ENCODE measurements at regions not wholly inside any gene's neighbourhood (a gene's known extent, or its start where the extent isn't known, plus 50 kb on each side); places are given as distances from the start of the nearest gene placed in this dataset.

GRCh38 chr6:74742793-74743508 lies 462.9 kb downstream of the COL12A1 start (continued):
- TF ChIP-seq, protein P1, sequence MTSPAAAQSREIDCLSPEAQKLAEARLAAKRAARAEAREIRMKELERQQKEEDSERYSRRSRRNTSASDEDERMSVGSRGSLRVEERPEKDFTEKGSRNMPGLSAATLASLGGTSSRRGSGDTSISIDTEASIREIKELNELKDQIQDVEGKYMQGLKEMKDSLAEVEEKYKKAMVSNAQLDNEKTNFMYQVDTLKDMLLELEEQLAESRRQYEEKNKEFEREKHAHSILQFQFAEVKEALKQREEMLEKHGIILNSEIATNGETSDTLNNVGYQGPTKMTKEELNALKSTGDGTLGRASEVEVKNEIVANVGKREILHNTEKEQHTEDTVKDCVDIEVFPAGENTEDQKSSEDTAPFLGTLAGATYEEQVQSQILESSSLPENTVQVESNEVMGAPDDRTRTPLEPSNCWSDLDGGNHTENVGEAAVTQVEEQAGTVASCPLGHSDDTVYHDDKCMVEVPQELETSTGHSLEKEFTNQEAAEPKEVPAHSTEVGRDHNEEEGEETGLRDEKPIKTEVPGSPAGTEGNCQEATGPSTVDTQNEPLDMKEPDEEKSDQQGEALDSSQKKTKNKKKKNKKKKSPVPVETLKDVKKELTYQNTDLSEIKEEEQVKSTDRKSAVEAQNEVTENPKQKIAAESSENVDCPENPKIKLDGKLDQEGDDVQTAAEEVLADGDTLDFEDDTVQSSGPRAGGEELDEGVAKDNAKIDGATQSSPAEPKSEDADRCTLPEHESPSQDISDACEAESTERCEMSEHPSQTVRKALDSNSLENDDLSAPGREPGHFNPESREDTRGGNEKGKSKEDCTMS (CRISPR knock-in tag; conservative IDR thresholded peaks at IDR 0.05), result no peak
- TF ChIP-seq HNRNPLL (IDR thresholded peaks at IDR 0.05; ENCODE audit: low read depth, low read length, poor library complexity, severe bottlenecking) (no peak), HNRNPK (IDR thresholded peaks at IDR 0.05; ENCODE audit: low read depth, low read length, poor library complexity, severe bottlenecking) (no peak), ZNF569 (CRISPR knock-in tag; IDR thresholded peaks at IDR 0.05; ENCODE audit: borderline replicate concordance) (no peak)
- TF ChIP-seq, protein P2, sequence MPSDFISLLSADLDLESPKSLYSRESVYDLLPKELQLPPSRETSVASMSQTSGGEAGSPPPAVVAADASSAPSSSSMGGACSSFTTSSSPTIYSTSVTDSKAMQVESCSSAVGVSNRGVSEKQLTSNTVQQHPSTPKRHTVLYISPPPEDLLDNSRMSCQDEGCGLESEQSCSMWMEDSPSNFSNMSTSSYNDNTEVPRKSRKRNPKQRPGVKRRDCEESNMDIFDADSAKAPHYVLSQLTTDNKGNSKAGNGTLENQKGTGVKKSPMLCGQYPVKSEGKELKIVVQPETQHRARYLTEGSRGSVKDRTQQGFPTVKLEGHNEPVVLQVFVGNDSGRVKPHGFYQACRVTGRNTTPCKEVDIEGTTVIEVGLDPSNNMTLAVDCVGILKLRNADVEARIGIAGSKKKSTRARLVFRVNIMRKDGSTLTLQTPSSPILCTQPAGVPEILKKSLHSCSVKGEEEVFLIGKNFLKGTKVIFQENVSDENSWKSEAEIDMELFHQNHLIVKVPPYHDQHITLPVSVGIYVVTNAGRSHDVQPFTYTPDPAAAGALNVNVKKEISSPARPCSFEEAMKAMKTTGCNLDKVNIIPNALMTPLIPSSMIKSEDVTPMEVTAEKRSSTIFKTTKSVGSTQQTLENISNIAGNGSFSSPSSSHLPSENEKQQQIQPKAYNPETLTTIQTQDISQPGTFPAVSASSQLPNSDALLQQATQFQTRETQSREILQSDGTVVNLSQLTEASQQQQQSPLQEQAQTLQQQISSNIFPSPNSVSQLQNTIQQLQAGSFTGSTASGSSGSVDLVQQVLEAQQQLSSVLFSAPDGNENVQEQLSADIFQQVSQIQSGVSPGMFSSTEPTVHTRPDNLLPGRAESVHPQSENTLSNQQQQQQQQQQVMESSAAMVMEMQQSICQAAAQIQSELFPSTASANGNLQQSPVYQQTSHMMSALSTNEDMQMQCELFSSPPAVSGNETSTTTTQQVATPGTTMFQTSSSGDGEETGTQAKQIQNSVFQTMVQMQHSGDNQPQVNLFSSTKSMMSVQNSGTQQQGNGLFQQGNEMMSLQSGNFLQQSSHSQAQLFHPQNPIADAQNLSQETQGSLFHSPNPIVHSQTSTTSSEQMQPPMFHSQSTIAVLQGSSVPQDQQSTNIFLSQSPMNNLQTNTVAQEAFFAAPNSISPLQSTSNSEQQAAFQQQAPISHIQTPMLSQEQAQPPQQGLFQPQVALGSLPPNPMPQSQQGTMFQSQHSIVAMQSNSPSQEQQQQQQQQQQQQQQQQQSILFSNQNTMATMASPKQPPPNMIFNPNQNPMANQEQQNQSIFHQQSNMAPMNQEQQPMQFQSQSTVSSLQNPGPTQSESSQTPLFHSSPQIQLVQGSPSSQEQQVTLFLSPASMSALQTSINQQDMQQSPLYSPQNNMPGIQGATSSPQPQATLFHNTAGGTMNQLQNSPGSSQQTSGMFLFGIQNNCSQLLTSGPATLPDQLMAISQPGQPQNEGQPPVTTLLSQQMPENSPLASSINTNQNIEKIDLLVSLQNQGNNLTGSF (CRISPR knock-in tag; IDR thresholded peaks at IDR 0.05), result no peak

Data from HepG2 (cell line).